HUDEP-2 (cell line): ENCODE measurements at regions not wholly inside any gene's neighbourhood (a gene's known extent, or its start where the extent isn't known, plus 50 kb on each side); places are given as distances from the start of the nearest gene placed in this dataset.

Experiments used
- DNase-seq, 76 experiments: peaks; one replicate each; lab custom pipeline; 2025; ENCODE audit not compliant: unreplicated experiment in 76 of 76; lab: John Stamatoyannopoulos, UW

DNA sequence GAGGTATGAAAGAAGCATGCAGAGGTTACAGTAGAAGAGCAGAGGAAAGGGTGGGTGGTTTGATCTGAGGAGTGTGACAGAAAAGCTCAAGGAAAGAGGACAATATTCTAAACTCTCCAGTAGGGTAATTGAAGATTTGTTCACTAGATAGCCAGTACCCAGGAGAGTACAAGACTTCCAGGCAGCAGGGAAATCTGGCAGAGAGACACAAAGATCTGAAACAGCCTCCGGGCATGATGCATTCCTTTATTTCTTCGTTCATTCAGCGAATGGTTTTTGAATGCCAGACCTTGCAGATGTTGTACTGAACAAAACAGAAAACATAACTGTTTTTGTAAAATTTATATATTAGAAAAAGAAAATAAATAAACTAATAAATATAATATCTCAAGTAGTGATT lies 766.6 kb downstream of the FAT4 start:
- no peak for DNase-seq

DNA sequence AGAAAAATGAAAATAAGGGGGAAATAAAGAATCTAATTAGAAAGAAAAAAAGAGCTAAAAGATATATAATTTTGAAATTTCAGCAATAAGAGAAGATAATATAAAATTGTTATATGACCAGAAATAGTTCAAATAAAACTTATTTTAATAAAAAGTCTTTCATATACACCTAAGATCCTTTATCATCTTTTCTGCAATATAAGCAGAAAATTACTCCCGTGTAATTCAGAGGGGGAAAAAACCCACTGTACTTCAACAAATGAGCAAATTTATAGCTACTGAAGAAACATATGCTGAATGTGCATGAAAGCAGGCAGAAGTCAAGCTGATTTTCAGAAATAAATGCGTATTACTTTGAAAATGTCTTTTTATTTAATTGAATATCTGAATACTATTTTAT lies 771.3 kb downstream of the FAT4 start:
- DNase-seq: no peak

- no peak for DNase-seq
Observed at GRCh38 chr4:126087101-126087500, 772.3 kb downstream of the FAT4 start.

DNA sequence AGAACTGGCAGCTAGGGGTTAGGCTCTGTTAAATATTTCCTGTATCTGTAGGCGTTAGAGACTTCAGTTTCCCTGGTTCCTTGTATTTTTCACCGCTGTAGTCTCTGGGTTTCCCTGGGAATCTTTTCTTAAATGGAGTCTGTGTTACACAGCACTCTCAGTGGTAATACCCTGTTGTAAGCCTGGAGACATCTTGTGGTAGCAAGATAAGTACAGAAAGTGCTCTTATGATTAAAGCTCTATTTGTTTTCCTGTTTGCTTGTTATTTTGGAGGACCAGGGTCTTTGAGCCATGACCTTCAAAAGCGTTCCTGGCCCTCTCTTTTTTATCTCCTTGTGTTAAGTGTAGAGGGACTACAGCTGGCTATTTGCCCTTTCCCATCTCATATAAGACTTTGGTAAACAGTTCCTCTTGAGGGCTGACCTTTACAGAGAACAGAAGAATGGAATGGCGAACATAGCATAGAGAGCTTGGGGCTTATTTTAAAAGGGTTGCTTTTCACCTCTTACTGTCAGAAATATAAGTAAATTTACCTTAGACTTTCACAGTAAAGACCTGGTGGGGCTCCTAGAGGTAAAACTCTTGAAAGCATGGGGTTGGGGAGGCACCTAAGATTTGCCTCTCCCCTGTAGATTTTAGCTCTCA lies 782.5 kb downstream of the FAT4 start:
- DNase-seq: no peak

- DNase-seq: peak in 4 of 76 experiments; percentile 0 to 3 (median 2)
Observed at GRCh38 chr4:126106658-126107057, 791.9 kb downstream of the FAT4 start.

- DNase-seq: no peak
Observed at GRCh38 chr4:126109836-126110235, 795.1 kb downstream of the FAT4 start.

DNA sequence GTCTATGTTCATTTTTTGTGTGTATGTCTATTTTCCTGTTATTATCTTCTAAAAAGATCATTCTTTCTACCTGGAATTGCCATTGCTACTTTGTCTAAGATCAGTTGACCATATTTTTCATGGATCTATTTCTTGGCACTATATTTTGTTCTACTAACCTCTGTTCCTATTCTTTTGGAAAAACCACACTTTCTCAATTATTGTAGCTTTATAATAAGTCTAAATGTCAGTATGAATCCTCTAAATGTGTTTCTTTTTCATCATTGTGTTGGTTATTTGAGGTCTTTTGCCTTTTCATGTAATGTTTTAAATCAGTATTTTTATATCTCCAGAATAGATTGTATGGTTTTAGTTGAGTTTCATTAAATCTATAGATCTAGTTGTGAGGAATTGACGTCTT lies 798.3 kb downstream of the FAT4 start:
- DNase-seq: no peak

DNA sequence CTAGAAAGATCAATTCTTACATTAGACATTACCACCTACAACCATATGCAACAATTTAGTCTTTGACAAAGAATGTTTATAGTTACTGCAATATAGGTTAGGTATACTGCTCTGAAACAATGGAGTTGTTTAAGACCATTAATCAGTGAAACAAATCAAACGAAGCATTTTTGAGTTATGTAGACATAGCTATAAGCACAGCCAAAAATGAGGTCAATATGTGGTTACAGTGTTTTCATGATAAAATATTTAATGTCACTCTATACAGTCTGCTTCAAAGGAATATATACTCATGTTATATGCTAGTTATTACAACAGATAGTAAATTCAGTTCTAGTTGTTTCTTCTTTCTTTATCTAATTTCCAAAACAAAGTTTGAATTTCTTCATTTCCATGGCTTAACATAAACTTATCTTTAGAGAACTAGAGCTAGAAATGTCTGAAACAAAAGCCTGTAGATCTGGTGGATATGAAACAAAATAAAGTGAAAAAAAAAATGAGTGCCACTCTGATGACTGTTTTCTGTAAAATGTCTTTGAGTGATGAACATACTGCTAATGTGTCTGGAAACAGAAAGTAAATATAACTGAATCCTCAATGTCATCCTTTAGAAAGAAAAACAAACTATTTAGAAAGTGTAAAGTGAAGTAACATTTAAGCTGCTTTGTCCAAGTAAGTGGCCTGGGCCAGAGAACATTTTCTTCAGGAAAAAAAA lies 809.0 kb downstream of the FAT4 start:
- DNase-seq: no peak

DNA sequence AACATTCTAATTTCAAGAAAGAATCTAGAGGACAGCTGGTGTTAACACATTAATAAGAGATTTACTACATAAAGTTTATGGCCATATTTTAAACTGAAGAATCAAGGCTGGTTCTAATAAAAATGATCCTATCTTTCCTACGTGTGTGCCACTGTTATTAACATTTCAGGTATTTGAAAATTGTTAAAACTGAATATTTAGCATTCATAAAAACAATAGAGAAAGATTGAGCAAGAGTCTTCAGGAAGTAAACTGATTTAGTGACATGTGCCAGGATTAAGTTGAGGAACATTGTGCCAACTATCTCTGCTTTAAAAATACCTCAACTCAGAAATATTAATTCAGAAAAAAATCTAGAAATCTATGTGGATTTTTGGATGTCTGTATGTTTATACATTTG lies 810.1 kb downstream of the FAT4 start:
- no peak for DNase-seq

GRCh38 chr4:126130215-126130614 lies 815.5 kb downstream of the FAT4 start:
- no peak for DNase-seq

DNA sequence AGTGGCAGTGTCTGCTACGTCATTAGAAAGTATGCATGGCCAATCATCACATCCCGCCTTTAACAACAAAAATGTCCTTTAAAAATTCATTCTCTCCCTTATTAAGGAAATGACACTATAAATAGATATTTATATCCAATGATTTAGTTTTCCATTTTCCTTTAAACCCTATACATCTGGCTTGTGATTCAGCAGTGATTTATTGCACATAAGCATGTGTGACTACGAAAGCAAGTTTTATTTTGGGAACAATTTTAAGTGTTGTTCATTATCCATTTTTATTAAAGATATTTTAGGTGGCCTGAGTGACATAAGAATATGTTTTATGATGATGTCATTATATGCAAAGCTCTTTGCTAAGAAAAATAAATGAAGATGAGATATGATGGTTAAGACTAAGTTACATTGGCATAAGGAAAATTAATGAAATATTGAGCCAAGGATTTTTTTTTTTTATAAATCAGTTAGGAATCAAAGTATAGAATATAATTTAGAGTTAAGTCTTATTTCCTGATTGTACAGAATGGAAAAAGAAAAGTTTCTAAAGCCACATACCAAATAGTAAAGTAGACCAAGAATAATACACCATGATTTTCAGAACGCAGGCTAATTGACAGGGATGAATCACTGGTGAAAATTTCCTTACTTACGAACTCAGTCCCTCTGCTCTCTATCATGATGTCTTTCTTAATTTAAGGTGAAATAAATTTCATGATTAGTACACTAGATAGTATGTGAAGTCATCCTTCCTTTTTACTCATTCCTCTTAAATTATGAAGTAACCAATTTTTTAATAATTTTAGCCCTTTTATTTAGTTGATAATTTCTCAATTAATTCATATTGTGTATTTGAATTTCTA lies 822.4 kb downstream of the FAT4 start:
- no peak for DNase-seq

GRCh38 chr4:126137782-126138170 lies 823.0 kb downstream of the FAT4 start:
- DNase-seq: no peak

- no peak for DNase-seq
Observed at GRCh38 chr4:126144543-126145237, 829.9 kb downstream of the FAT4 start.

DNA sequence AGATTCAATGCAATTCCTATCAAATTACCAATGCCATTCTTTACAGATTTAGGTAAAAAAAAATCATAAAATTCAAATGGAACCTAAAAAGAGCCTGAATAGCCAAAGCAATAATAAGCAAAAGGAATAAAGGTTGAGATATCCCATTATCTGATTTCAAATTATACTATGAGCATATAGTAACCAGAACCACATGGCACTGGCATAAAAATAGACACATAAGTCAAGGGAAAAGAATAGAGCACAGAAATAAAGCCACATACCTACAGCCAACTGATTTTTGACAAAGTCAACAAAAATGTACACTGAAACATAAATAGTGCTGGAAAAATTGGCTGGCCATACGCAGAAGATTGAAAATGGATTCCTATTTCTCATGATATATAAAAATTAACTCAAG lies 853.7 kb downstream of the FAT4 start:
- DNase-seq: no peak

GRCh38 chr4:126172126-126172525 lies 857.4 kb downstream of the FAT4 start:
- DNase-seq: no peak

DNA sequence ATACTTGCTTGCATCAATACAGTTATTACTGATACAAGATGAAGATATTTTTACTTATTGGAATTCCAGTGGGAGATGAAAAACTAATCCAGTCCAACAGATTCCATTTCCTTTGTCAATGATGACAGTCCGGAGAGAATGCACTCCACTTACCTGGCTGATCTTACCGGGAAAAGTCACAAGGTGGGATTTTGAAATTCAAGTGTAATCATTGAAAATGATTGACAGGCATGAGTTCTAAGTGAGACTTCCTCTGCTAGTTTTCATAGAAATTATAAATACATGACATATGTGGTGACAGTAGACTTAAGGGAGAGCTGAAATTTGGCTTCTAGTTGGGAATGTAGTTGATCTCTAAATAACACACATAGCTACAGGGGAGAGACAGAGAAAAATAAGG lies 859.9 kb downstream of the FAT4 start:
- DNase-seq: no peak

DNA sequence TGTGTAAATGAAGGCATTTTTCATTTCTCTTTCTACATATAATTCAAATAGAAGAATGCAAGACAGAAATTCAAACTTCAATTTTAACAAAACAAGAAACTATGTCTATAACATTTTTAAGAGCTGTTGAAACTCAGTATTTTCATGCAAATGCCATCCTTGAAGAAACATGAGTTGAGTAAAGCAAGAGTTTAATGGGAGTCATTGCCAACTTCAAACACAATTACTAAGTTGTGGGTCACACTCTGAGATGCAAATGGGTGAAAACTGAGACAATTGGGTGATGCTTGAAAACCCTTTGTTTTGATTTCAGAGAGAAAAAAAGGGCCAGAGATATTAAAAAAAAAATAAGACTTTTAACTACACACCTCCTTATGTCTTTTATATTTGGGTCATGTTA lies 865.9 kb downstream of the FAT4 start:
- DNase-seq: no peak

DNA sequence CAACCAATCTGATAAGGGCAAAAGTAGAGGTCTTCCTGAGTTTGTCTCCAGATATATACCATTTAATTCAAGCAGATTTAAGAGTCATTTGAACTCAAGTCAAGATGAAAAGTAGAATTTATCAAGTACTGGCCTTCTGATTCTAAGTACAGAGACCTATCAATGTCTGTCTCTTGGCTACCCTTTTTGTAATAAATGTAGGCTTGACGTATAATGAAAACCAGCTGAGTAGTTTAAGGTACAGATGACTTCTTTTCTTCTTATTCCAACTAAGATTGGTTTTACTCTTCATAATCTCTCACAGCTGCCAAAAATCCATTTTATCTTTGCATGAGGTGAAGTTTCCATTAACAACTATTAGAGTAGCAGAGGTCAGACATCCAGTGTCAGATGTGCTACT lies 867.6 kb downstream of the FAT4 start:
- no peak for DNase-seq

DNA sequence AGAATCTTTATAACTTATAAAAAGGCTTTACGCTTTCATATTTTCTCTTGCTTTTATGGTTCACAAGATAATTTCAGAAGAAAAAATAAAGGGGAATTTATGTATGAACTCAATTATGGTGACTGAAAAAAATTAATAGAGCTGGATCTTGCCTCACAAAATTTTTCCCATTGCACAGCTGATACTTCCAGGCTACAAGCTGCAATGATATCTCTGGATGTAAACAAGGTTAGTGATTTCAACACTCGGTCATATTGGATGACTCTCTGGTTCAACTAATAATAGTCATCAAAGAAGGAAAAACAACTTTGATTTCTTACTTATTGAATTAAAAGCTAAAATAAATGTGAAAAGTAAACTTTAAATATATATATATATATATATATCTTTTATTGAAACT lies 868.0 kb downstream of the FAT4 start:
- no peak for DNase-seq

- DNase-seq: no peak
Observed at GRCh38 chr4:126183206-126183605, 868.5 kb downstream of the FAT4 start.

- no peak for DNase-seq
Observed at GRCh38 chr4:126191536-126191935, 876.8 kb downstream of the FAT4 start.
